Epithelial cell of esophagus (primary cell): ENCODE measurements at regions not wholly inside any gene's neighbourhood (a gene's known extent, or its start where the extent isn't known, plus 50 kb on each side); places are given as distances from the start of the nearest gene placed in this dataset.

Experiments used
- DNase-seq: peaks from one replicate; pipeline ENCODE4 v3.0.0; 2010; ENCODE audit warnings: low read depth
- H3K4me3 ChIP-seq: 2 replicates; pipeline ENCODE4 v1.5.1; 2011; ENCODE audit warnings: mild to moderate bottlenecking, low read length, control low read depth
- TF ChIP-seq, protein P1 (sequence below): IDR thresholded peaks from 2 replicates; pipeline ENCODE4 v1.5.1; 2011; ENCODE audit warnings: low read depth, mild to moderate bottlenecking, low read length, control low read depth, inconsistent platforms; ENCODE audit not compliant: insufficient read depth; ENCODE audit errors: missing control alignments

DNA sequence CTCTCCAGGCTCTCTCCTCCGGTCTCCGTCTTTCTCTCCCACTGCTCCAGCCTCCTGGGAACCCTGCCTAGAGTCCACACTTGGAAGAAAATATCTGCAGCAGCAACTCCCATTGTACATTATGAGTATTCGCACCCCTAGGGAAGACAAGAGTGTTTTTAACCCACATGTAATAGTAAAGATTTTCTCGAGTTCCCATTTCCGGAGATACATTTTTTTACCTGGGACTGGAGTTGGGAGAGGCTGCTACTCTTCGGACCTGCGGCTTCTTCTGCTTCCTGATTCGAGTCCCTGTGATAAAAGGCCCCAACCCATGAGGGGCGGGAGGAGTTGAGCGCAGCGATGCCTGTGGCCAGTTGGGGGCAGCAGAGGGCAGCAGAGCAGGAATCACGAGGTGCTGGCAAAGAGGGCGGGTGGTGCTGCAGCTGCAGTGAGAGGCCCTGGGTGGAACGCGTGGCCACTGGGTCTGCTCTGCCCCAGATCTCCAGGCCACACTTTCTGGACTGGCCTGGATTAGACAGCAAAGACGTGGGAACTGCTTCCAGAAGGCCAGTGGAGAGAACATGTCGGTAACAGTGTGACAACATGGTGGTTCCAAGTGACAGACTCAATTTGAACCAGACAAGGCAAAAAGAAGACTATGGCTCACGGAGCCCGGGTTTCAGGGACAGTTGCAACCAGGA lies 221.0 kb upstream of the CSF3R start:
- DNase-seq: peak; percentile 36
- TF ChIP-seq, protein P1, sequence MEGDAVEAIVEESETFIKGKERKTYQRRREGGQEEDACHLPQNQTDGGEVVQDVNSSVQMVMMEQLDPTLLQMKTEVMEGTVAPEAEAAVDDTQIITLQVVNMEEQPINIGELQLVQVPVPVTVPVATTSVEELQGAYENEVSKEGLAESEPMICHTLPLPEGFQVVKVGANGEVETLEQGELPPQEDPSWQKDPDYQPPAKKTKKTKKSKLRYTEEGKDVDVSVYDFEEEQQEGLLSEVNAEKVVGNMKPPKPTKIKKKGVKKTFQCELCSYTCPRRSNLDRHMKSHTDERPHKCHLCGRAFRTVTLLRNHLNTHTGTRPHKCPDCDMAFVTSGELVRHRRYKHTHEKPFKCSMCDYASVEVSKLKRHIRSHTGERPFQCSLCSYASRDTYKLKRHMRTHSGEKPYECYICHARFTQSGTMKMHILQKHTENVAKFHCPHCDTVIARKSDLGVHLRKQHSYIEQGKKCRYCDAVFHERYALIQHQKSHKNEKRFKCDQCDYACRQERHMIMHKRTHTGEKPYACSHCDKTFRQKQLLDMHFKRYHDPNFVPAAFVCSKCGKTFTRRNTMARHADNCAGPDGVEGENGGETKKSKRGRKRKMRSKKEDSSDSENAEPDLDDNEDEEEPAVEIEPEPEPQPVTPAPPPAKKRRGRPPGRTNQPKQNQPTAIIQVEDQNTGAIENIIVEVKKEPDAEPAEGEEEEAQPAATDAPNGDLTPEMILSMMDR: peak; percentile 70
- no peak overlapping the region for H3K4me3 ChIP-seq

DNA sequence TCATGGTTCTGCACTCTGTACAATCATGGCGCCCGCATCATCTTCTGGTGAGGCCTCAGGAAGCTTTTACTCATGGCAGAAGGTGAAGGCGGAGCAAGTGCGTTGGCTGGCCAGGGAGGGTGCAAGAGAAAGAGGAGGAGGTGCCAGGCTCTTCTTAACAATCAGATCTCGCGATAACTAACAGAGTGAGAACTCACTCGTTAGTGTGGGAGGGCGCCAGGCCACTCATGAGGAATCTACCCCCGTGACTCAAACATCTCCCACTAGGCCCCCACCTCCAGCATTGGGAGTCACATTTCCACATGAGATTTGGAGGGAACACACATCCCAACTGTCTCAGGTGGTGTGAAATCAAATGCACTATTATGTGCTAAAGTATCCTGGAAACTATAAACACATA lies 220.2 kb upstream of the CSF3R start:
- TF ChIP-seq, protein P1: no peak
- H3K4me3 ChIP-seq: no peak overlapping the region
- no peak for DNase-seq

DNA sequence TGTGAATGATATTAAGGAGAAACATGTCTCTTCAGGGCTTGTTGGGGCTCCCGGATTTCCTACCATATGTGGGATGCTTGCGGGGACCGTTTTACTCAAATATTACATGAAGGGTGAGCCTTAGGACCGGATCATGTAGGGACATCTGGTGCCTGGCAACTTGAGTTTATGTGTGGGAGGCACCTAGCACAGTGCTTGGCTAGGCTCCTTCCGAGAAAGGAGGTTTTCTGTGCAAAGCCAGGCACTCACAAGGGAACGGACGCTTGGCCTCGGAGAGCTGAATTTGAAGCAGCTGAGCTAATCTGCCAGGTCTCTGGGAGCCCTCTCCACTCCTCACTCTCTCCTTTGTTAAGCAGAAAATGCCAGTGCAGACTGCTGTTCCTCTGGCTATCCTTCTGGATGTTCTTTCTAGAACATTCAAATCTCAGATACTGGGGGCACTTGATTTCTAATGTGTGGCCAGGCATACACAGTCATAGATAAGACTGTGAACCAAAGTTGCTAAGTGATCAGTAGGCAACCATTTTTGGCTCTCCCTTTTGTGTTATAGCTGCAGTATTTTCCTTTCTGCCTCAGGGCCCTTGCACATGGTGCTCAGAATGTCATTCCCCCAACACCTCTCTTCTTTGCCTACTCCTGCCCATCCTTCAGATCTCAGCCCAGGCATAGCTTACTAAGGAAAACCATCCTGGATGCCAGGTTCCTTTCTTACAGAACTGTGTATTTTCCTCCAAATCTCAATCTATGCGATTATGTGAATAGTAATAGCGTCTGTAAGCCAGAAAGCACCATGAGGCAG lies 216.6 kb upstream of the CSF3R start:
- H3K4me3 ChIP-seq: no peak overlapping the region
- TF ChIP-seq, protein P1: no peak
- DNase-seq: no peak

DNA sequence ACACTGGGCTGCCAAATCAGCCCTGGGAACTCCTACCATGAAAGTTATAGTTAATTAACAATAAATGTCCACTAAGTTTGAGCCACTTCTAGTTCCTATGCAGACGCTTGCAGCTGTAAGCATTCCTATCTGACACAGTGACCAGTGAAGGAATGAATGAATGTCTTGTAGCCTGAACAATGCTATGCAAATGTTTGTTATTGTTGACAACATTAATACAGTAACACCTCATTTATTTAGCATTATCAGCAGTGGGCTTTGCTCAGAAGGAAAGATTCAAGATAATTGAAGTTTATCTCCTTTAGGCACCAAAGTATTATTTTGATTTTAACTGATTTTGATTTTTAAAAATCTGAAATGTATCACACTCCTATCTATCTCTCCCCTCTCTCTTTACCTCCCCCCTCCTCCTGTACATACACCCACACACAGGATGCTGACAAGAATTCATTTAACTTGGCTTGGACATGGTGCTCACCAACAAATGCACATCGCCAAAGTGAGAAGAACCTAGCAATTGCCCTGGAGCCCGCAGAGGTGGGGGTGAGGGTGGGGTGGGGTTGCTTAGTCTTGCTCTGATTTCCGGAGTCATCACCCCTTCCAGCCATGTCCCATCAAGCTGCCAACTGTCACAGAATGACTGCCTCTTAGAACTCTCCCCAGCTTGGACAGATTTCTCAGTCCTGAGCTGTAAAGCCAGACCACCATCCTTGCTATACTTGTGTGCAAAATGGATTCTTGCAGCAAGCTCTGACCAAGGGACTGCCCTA lies 215.3 kb upstream of the CSF3R start:
- TF ChIP-seq, protein P1: no peak
- no peak overlapping the region for H3K4me3 ChIP-seq
- no peak for DNase-seq

DNA sequence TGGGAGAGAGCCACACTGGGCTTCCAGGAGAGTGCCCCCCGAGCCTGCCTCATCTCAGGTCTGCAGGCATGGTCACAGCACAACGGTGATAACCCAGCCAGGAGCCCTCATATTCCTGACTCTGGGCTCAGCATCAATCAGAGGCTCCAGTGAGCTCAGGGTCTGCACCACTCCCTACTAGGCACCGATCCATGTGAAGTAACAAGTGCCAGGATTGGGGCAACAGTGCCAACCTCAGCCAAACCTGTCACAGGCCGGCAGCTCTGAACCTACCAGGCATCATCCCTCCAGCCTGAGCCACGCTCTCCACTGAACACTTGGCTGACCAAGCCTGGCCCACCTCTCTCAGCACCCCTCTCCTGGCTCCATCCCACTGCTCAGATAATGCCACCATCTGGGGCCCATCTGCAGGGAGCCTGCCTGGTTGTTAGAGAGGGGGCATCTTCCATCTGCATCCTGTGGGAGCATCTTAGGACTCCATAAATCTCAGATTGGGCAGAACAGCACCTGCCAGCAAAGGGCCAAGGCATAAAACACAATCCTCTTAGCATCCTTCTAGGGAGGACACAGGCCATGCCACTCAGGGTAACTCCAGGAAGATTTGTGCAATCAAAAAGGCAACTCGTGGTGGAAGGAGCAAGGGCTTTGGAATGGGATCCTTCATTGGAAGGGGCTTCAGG lies 213.7 kb upstream of the CSF3R start:
- TF ChIP-seq, protein P1: no peak
- no peak for DNase-seq
- no peak overlapping the region for H3K4me3 ChIP-seq

DNA sequence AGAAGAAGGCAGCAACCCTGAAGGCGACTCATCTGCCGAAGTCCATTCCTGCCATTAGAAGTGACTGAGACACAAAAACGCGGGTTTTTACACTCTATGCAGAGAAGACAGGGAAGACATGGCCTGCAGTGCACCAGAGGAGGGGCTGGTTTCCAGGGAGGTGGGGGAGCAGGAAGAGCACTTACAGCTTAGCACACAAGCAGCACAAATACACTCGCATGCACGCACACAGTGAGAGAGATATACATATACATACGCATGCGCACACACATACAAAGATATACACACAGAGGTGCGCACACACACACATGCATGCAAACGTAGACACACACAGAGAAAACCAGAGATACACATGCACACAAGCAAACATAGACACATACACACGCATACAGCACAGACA lies 210.9 kb upstream of the CSF3R start:
- TF ChIP-seq, protein P1: no peak
- H3K4me3 ChIP-seq: no peak overlapping the region
- DNase-seq: no peak
